ENCODE measurements at regions not wholly inside any gene's neighbourhood (a gene's known extent, or its start where the extent isn't known, plus 50 kb on each side); places are given as distances from the start of the nearest gene placed in this dataset.

DNA sequence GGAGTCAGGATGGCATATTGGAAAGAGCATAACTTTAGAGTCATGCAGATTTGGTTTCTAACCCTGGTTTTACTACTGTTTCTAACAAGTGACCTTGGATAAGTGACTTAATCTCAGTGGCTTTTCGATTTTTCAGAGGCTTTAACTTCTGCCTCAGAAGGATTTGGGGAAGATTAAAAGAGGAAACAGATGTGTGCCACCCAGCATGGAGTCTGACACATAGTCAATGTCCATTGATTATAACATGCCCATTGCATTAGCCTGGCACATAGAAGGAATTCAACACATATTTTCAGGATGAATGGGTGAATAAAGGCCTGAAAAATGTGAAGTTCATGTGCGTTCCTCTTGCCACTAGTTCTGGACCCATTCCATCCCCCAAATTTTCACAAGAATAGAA lies 438.2 kb downstream of the EPHA4 start:
- Mint-ChIP-seq H3K4me1 (ENCODE audit: low read depth) (no peaks in the 10 kb centered on the region), H3K27me3 (ENCODE audit: low read depth) (peaks cover 2% of the 10 kb centered on the region), H3K27ac (no peak overlapping the region), H3K4me3 (no peak overlapping the region), H3K9me3 (no peaks in the 10 kb centered on the region), H3K36me3 (ENCODE audit: low read depth) (no peaks in the 10 kb centered on the region)
- no peak for DNase-seq
- intact Hi-C loops (cut with micrococcal nuclease): loop anchor here (2.0 to 5.0 kb wide), 2 partner anchors 385 to 438 kb away; partner anchors contain the start of gene EPHA4
- CTCF ChIA-PET: interaction anchor here (0.8 kb wide), 1 partner anchor 36 kb away, joined by 3 read pairs; no protein-coding TSS in a partner anchor

- Mint-ChIP-seq H3K4me1 (ENCODE audit: low read depth) (no peaks in the 10 kb centered on the region), H3K27ac (no peak overlapping the region), H3K9me3 (no peaks in the 10 kb centered on the region), H3K27me3 (ENCODE audit: low read depth) (peaks cover under 1% of the 10 kb centered on the region), H3K36me3 (ENCODE audit: low read depth) (no peaks in the 10 kb centered on the region), H3K4me3 (no peak overlapping the region)
- intact Hi-C loops (cut with micrococcal nuclease): loop anchor here (5.0 kb wide), 1 partner anchor 438 kb away; the partner anchor contains the start of gene EPHA4
- CTCF ChIA-PET: interaction anchor here (0.6 to 0.8 kb wide), 2 partner anchors 20 to 37 kb away, joined by 3 to 5 read pairs; no protein-coding TSS in a partner anchor
- no peak for DNase-seq
These were observed 437.4 kb downstream of the EPHA4 start for GRCh38 chr2:221134718-221135117.

GRCh38 chr2:221135699-221136098 lies 436.4 kb downstream of the EPHA4 start:
- Mint-ChIP-seq H3K9me3 (no peaks in the 10 kb centered on the region), H3K4me1 (ENCODE audit: low read depth) (no peaks in the 10 kb centered on the region), H3K27ac (no peak overlapping the region), H3K4me3 (no peak overlapping the region), H3K27me3 (ENCODE audit: low read depth) (no peaks in the 10 kb centered on the region), H3K36me3 (ENCODE audit: low read depth) (no peaks in the 10 kb centered on the region)
- intact Hi-C loops (cut with micrococcal nuclease): no loop called here
- no peak for DNase-seq
- CTCF ChIA-PET: interaction anchor here (1.2 kb wide), 1 partner anchor 25 kb away, joined by 3 read pairs; no protein-coding TSS in a partner anchor

DNA sequence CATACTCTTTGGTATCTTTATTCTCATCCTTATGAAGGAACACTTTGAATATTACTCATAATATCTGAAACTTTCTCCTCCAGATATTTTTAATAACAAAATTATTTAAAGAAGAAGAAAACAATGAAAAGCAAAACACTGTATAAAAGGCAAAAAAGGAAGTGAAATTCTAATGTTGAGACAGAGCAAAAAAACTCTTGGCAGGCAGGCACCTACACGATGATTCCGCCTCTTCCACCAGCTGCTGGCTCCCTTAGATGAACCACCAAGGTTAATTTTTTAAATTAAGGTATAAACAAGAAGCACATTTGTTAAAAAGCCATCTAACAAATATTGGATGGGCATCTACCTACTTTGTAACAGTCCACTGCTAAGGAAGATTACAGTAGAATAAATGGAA lies 434.7 kb downstream of the EPHA4 start:
- no peaks in the 10 kb centered on the region for H3K9me3 Mint-ChIP-seq
- no peaks in the 10 kb centered on the region for H3K27me3 Mint-ChIP-seq (ENCODE audit: low read depth)
- no peaks in the 10 kb centered on the region for H3K36me3 Mint-ChIP-seq (ENCODE audit: low read depth)
- H3K27ac Mint-ChIP-seq: no peak overlapping the region
- CTCF ChIA-PET: no interaction called here
- H3K4me1 Mint-ChIP-seq (ENCODE audit: low read depth): no peaks in the 10 kb centered on the region
- intact Hi-C loops (cut with micrococcal nuclease): no loop called here
- H3K4me3 Mint-ChIP-seq: no peak overlapping the region
- no peak for DNase-seq

DNA sequence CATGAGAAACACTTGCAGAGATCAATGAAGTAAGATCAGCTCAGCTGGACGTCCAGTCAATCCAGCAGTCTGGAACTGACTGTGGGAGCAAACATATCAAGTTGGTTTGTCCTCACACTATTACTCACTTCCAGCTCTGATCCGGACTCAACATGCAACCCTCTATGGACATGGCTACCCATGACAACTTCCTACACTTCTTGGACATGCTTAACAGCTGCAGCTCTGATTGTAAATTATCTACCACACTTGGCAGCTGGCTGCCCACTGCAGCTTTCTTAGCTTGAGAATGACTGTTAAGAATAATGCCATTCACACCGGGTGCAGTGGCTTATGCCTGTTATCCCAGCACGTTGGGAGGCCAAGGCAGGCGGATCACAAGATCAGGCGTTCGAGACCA lies 429.8 kb downstream of the EPHA4 start:
- DNase-seq: no peak
- Mint-ChIP-seq H3K27me3 (ENCODE audit: low read depth) (no peaks in the 10 kb centered on the region), H3K4me3 (no peak overlapping the region), H3K4me1 (ENCODE audit: low read depth) (no peaks in the 10 kb centered on the region), H3K27ac (no peak overlapping the region), H3K9me3 (no peaks in the 10 kb centered on the region), H3K36me3 (ENCODE audit: low read depth) (no peaks in the 10 kb centered on the region)
- CTCF ChIA-PET: no interaction called here
- intact Hi-C loops (cut with micrococcal nuclease): no loop called here

DNA sequence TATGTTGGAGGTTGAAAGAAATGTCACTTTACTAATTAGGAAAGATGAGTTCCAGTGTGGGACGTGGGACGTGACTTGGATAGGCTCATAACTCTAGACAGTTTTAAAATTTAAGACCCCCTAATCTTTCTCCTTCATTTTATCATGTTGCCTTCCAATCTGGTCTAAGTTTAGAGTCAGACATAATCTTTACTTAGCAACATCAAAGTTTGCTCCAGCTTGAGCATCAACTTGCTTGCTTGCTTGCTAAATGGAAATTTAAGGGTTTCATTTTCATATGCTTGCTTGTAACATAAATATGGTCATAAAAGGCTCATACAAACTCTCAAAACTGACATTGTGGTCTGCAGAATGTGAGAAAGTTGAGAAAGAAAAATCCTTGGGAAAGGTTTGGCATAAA lies 428.9 kb downstream of the EPHA4 start:
- Mint-ChIP-seq H3K27ac (no peak overlapping the region), H3K9me3 (no peaks in the 10 kb centered on the region), H3K27me3 (ENCODE audit: low read depth) (no peaks in the 10 kb centered on the region), H3K4me1 (ENCODE audit: low read depth) (no peaks in the 10 kb centered on the region), H3K4me3 (no peak overlapping the region), H3K36me3 (ENCODE audit: low read depth) (no peaks in the 10 kb centered on the region)
- no peak for DNase-seq
- CTCF ChIA-PET: no interaction called here
- intact Hi-C loops (cut with micrococcal nuclease): no loop called here

GRCh38 chr2:221144909-221145308 lies 427.2 kb downstream of the EPHA4 start:
- no peaks in the 10 kb centered on the region for H3K36me3 Mint-ChIP-seq (ENCODE audit: low read depth)
- no peaks in the 10 kb centered on the region for H3K9me3 Mint-ChIP-seq
- no peak for DNase-seq
- CTCF ChIA-PET: no interaction called here
- intact Hi-C loops (cut with micrococcal nuclease): no loop called here
- H3K4me3 Mint-ChIP-seq: no peak overlapping the region
- no peaks in the 10 kb centered on the region for H3K4me1 Mint-ChIP-seq (ENCODE audit: low read depth)
- H3K27me3 Mint-ChIP-seq (ENCODE audit: low read depth): no peaks in the 10 kb centered on the region
- H3K27ac Mint-ChIP-seq: no peak overlapping the region

GRCh38 chr2:221145396-221145795 lies 426.7 kb downstream of the EPHA4 start:
- intact Hi-C loops (cut with micrococcal nuclease): no loop called here
- Mint-ChIP-seq H3K36me3 (ENCODE audit: low read depth) (no peaks in the 10 kb centered on the region), H3K4me1 (ENCODE audit: low read depth) (no peaks in the 10 kb centered on the region), H3K4me3 (no peak overlapping the region), H3K27me3 (ENCODE audit: low read depth) (no peaks in the 10 kb centered on the region), H3K9me3 (no peaks in the 10 kb centered on the region), H3K27ac (no peak overlapping the region)
- no peak for DNase-seq
- CTCF ChIA-PET: no interaction called here

GRCh38 chr2:221153226-221153625 lies 418.9 kb downstream of the EPHA4 start:
- H3K4me1 Mint-ChIP-seq (ENCODE audit: low read depth): no peaks in the 10 kb centered on the region
- H3K9me3 Mint-ChIP-seq: no peaks in the 10 kb centered on the region
- no peaks in the 10 kb centered on the region for H3K36me3 Mint-ChIP-seq (ENCODE audit: low read depth)
- peaks cover 3% of the 10 kb centered on the region for H3K27me3 Mint-ChIP-seq (ENCODE audit: low read depth)
- H3K27ac Mint-ChIP-seq: no peak overlapping the region
- CTCF ChIA-PET: interaction anchor here (0.7 kb wide), 1 partner anchor 436 kb away, joined by 3 read pairs; no protein-coding TSS in a partner anchor
- H3K4me3 Mint-ChIP-seq: no peak overlapping the region
- intact Hi-C loops (cut with micrococcal nuclease): no loop called here
- no peak for DNase-seq

DNA sequence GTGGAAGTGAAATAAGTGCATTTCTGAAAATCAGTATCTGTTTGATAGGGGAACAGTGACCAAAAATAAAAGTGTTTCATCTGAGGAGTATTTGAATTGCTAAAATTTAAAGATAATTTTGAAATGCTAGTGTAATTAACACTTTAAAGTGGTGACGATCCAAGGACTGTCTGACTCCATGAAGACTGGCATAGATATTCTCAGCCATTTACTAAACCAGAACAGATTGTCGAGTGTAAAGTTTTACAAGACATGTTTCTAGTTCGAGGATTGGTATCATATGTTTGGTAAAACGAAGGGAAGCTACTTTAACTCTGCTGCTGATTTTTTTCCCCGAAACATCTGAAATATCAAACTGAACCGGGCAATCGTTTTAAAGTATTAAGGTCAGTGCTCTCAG lies 417.9 kb downstream of the EPHA4 start:
- Mint-ChIP-seq H3K9me3 (no peaks in the 10 kb centered on the region), H3K4me3 (no peak overlapping the region), H3K27me3 (ENCODE audit: low read depth) (peaks cover 3% of the 10 kb centered on the region), H3K4me1 (ENCODE audit: low read depth) (no peaks in the 10 kb centered on the region), H3K36me3 (ENCODE audit: low read depth) (no peaks in the 10 kb centered on the region), H3K27ac (no peak overlapping the region)
- no peak for DNase-seq
- intact Hi-C loops (cut with micrococcal nuclease): no loop called here
- CTCF ChIA-PET: no interaction called here

- Mint-ChIP-seq H3K27ac (no peak overlapping the region), H3K27me3 (ENCODE audit: low read depth) (peaks cover 3% of the 10 kb centered on the region), H3K9me3 (no peaks in the 10 kb centered on the region), H3K4me3 (no peak overlapping the region), H3K4me1 (ENCODE audit: low read depth) (no peaks in the 10 kb centered on the region), H3K36me3 (ENCODE audit: low read depth) (no peaks in the 10 kb centered on the region)
- intact Hi-C loops (cut with micrococcal nuclease): no loop called here
- DNase-seq: no peak
- CTCF ChIA-PET: interaction anchor here (0.6 kb wide), 1 partner anchor 706 kb away, joined by 3 read pairs; no protein-coding TSS in a partner anchor
These were observed 415.9 kb downstream of the EPHA4 start for GRCh38 chr2:221156062-221156734.

- no peaks in the 10 kb centered on the region for H3K4me1 Mint-ChIP-seq (ENCODE audit: low read depth)
- intact Hi-C loops (cut with micrococcal nuclease): no loop called here
- CTCF ChIA-PET: interaction anchor here (1.1 kb wide), 1 partner anchor 25 kb away, joined by 3 read pairs; no protein-coding TSS in a partner anchor
These were observed 410.9 kb downstream of the EPHA4 start for GRCh38 chr2:221161186-221161585.

DNA sequence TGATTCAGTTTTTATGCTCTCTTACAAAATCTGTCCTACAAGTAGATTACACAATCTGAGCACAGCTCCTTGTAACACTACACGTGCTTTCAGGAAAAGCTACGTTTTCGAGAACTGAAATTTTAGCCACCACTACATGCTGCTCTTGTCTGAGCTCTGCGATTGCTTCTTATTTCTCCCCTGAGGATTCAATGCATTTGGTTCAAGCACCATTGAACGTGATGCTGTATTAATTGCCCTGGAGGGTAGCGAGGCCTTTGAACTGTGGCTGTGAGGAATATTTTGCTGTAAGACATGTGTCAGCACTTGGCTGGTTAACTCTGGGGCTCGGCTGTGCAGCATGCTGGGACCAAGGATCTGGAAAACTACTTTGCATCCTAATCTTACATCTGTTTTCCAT lies 405.8 kb downstream of the EPHA4 start:
- no peaks in the 10 kb centered on the region for H3K36me3 Mint-ChIP-seq (ENCODE audit: low read depth)
- CTCF ChIA-PET: no interaction called here
- H3K27ac Mint-ChIP-seq: no peak overlapping the region
- H3K4me1 Mint-ChIP-seq (ENCODE audit: low read depth): no peaks in the 10 kb centered on the region
- DNase-seq: no peak
- H3K4me3 Mint-ChIP-seq: no peak overlapping the region
- H3K9me3 Mint-ChIP-seq: no peaks in the 10 kb centered on the region
- no peaks in the 10 kb centered on the region for H3K27me3 Mint-ChIP-seq (ENCODE audit: low read depth)
- intact Hi-C loops (cut with micrococcal nuclease): no loop called here

More at GRCh38 chr2:221161186-221161585, 410.9 kb downstream of the EPHA4 start:
- H3K4me3 Mint-ChIP-seq: no peak overlapping the region
- H3K36me3 Mint-ChIP-seq (ENCODE audit: low read depth): no peaks in the 10 kb centered on the region
- no peak for DNase-seq
- H3K9me3 Mint-ChIP-seq: no peaks in the 10 kb centered on the region
- no peak overlapping the region for H3K27ac Mint-ChIP-seq
- H3K27me3 Mint-ChIP-seq (ENCODE audit: low read depth): no peaks in the 10 kb centered on the region

All from activated naive CD4-positive, alpha-beta T cell treated with anti-CD3 and anti-CD28 coated beads for 36 hours (primary cell).